ENCODE measurements at regions not wholly inside any gene's neighbourhood (a gene's known extent, or its start where the extent isn't known, plus 50 kb on each side); places are given as distances from the start of the nearest gene placed in this dataset.

GRCh38 chr10:128859738-128860386 lies 607.2 kb upstream of the MGMT start:
- H3K4me3 ChIP-seq (ENCODE audit: low read length), result no peak overlapping the region
- no peak overlapping the region for H2AFZ ChIP-seq (ENCODE audit: low read depth, low read length)
- H3K4me1 ChIP-seq (ENCODE audit: insufficient read depth, low read length), result no peaks in the 10 kb centered on the region
- no peaks in the 10 kb centered on the region for H3K9me3 ChIP-seq (ENCODE audit: low read length)
- no peaks in the 10 kb centered on the region for H3K27me3 ChIP-seq (ENCODE audit: insufficient read depth, low read length)
- H3K36me3 ChIP-seq (ENCODE audit: insufficient read depth, low read length), result no peaks in the 10 kb centered on the region

DNA sequence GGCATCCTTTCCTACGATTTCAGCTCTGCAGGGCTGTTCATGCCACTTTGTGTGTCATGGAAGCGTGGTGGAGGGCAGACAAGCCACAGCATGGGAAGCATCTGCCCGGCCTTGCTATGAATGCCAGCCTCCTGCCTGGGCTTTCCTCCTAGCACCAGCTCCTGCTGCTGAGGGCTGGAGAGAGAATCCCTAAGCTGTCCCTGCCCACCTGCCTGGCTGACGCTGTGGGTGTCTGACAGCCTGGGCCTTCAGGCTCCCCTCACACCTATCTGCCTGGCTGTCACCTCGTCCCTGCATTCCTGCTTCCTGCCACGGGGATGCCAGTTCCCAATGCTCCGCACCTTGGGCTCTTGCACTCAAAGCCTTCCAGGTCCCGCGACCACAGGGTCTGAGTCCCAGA lies 606.5 kb upstream of the MGMT start:
- H3K4me3 ChIP-seq (ENCODE audit: low read length), result no peak overlapping the region
- no peaks in the 10 kb centered on the region for H3K9me3 ChIP-seq (ENCODE audit: low read length)
- no peaks in the 10 kb centered on the region for H3K36me3 ChIP-seq (ENCODE audit: insufficient read depth, low read length)
- no peak overlapping the region for H2AFZ ChIP-seq (ENCODE audit: low read depth, low read length)
- peaks cover 1% of the 10 kb centered on the region for H3K4me1 ChIP-seq (ENCODE audit: insufficient read depth, low read length)
- H3K27me3 ChIP-seq (ENCODE audit: insufficient read depth, low read length), result no peaks in the 10 kb centered on the region

GRCh38 chr10:128861018-128861901 lies 605.8 kb upstream of the MGMT start:
- H3K9me3 ChIP-seq (ENCODE audit: low read length), result no peaks in the 10 kb centered on the region
- H3K4me1 ChIP-seq (ENCODE audit: insufficient read depth, low read length), result peaks cover 7% of the 10 kb centered on the region
- no peaks in the 10 kb centered on the region for H3K27me3 ChIP-seq (ENCODE audit: insufficient read depth, low read length)
- no peaks in the 10 kb centered on the region for H3K36me3 ChIP-seq (ENCODE audit: insufficient read depth, low read length)
- H3K4me3 ChIP-seq (ENCODE audit: low read length), result no peak overlapping the region
- H2AFZ ChIP-seq (ENCODE audit: low read depth, low read length), result no peak overlapping the region

DNA sequence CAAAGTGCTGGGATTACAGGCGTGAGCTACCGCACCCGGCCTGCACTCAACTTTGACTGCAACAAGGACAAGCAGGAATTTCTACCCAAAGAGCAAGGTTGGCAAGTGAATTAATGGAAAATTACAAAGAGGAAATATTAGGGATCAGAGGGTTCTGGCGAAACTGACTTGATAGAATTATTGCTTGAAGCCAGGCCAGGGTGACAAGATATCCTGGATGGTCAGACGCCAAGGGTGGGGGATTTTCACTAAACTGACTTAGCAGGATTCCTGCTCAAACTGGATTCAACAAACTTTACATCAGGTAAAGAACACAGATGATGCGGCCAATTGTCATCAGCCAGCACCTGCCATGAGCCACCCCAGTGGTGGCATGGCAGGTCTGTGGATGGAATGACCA lies 603.6 kb upstream of the MGMT start:
- Histone ChIP-seq H3K4me1 (ENCODE audit: insufficient read depth, low read length) (peaks cover 16% of the 10 kb centered on the region), H3K36me3 (ENCODE audit: insufficient read depth, low read length) (no peaks in the 10 kb centered on the region), H3K9me3 (ENCODE audit: low read length) (no peaks in the 10 kb centered on the region), H3K4me3 (ENCODE audit: low read length) (no peak overlapping the region), H2AFZ (ENCODE audit: low read depth, low read length) (no peak overlapping the region), H3K27me3 (ENCODE audit: insufficient read depth, low read length) (no peaks in the 10 kb centered on the region)

- Histone ChIP-seq H3K4me1 (ENCODE audit: insufficient read depth, low read length) (peaks cover 16% of the 10 kb centered on the region), H3K4me3 (ENCODE audit: low read length) (no peak overlapping the region), H3K27me3 (ENCODE audit: insufficient read depth, low read length) (no peaks in the 10 kb centered on the region), H3K36me3 (ENCODE audit: insufficient read depth, low read length) (no peaks in the 10 kb centered on the region), H3K9me3 (ENCODE audit: low read length) (no peaks in the 10 kb centered on the region), H2AFZ (ENCODE audit: low read depth, low read length) (no peak overlapping the region)
Observed at GRCh38 chr10:128863823-128864405, 603.1 kb upstream of the MGMT start.

DNA sequence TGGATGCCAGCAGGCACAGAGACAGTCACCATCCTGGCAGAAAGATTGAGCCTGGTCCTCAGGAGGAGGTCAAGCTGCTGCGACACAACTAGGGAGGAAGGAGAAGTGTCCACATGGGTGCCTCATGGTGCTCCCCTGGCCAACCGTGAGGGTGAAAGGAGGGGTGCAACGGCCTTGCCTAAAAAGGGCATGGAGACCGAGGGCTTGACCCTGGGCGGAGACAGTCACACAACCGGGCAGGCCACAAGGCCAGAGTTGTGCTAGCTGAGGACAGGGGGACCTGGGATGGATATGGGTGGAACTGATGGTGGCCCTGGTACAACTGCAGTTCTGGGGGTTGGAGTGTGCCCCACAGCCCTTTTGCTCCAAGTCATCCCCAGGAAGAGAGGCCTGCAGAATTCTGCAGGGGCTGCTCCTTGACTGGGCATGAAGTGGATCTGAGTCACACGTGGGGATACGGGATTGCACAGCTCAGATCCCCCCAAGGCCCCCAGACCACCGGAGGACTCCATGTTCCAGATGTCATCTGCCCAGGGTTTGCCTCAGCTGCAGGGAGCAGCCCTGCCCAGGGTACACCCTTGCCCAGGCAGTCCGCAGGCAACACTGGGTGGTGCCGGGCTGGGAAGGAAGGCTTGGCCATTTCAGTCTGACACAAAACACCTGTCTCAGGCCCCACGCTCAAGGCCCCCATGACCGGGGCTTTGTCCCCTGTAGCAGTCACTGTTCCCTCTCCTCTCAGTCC lies 602.3 kb upstream of the MGMT start:
- no peak overlapping the region for H3K4me3 ChIP-seq (ENCODE audit: low read length)
- H3K4me1 ChIP-seq (ENCODE audit: insufficient read depth, low read length), result peaks cover 16% of the 10 kb centered on the region

GRCh38 chr10:128865436-128866195 lies 601.4 kb upstream of the MGMT start:
- Histone ChIP-seq H3K36me3 (ENCODE audit: insufficient read depth, low read length) (no peaks in the 10 kb centered on the region), H3K9me3 (ENCODE audit: low read length) (no peaks in the 10 kb centered on the region), H3K27me3 (ENCODE audit: insufficient read depth, low read length) (no peaks in the 10 kb centered on the region), H3K4me1 (ENCODE audit: insufficient read depth, low read length) (peaks cover 16% of the 10 kb centered on the region), H2AFZ (ENCODE audit: low read depth, low read length) (no peak overlapping the region), H3K4me3 (ENCODE audit: low read length) (no peak overlapping the region)

More for the DNA sequence above, 602.3 kb upstream of the MGMT start:
- Histone ChIP-seq H3K27me3 (ENCODE audit: insufficient read depth, low read length) (no peaks in the 10 kb centered on the region), H3K36me3 (ENCODE audit: insufficient read depth, low read length) (no peaks in the 10 kb centered on the region), H2AFZ (ENCODE audit: low read depth, low read length) (no peak overlapping the region), H3K9me3 (ENCODE audit: low read length) (no peaks in the 10 kb centered on the region)

- Histone ChIP-seq H3K4me3 (ENCODE audit: low read length) (no peak overlapping the region), H3K4me1 (ENCODE audit: insufficient read depth, low read length) (peaks cover 16% of the 10 kb centered on the region), H2AFZ (ENCODE audit: low read depth, low read length) (no peak overlapping the region), H3K9me3 (ENCODE audit: low read length) (no peaks in the 10 kb centered on the region), H3K36me3 (ENCODE audit: insufficient read depth, low read length) (no peaks in the 10 kb centered on the region), H3K27me3 (ENCODE audit: insufficient read depth, low read length) (no peaks in the 10 kb centered on the region)
Observed at GRCh38 chr10:128866551-128866950, 600.5 kb upstream of the MGMT start.

- Histone ChIP-seq H3K4me3 (ENCODE audit: low read length) (no peak overlapping the region), H2AFZ (ENCODE audit: low read depth, low read length) (no peak overlapping the region), H3K27me3 (ENCODE audit: insufficient read depth, low read length) (no peaks in the 10 kb centered on the region), H3K9me3 (ENCODE audit: low read length) (no peaks in the 10 kb centered on the region), H3K36me3 (ENCODE audit: insufficient read depth, low read length) (no peaks in the 10 kb centered on the region), H3K4me1 (ENCODE audit: insufficient read depth, low read length) (peaks cover 16% of the 10 kb centered on the region)
Observed at GRCh38 chr10:128867210-128867609, 599.8 kb upstream of the MGMT start.

DNA sequence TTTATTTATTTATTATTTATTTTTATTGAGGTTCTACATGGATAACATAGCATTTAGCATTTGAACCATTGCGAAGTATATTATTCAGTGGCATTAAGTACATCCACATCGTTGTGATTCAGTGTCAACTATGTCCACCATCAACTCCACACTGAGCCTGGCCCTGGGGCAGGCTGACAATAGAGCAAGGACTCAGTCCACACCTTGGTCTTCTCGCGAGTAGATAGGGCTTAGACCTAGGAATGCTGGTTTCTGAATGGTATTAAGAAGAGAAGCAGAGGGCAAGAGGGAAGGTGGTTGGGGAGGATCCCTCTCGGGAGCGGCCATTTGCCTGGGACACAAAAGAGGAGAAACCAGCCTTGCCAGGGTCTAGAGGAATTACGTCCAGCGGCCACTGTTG lies 599.2 kb upstream of the MGMT start:
- Histone ChIP-seq H3K4me1 (ENCODE audit: insufficient read depth, low read length) (peaks cover 16% of the 10 kb centered on the region), H3K27me3 (ENCODE audit: insufficient read depth, low read length) (no peaks in the 10 kb centered on the region), H3K36me3 (ENCODE audit: insufficient read depth, low read length) (no peaks in the 10 kb centered on the region), H2AFZ (ENCODE audit: low read depth, low read length) (no peak overlapping the region), H3K4me3 (ENCODE audit: low read length) (no peak overlapping the region), H3K9me3 (ENCODE audit: low read length) (no peaks in the 10 kb centered on the region)

GRCh38 chr10:128868481-128868880 lies 598.6 kb upstream of the MGMT start:
- no peaks in the 10 kb centered on the region for H3K9me3 ChIP-seq (ENCODE audit: low read length)
- H3K36me3 ChIP-seq (ENCODE audit: insufficient read depth, low read length), result no peaks in the 10 kb centered on the region
- no peak overlapping the region for H2AFZ ChIP-seq (ENCODE audit: low read depth, low read length)
- no peak overlapping the region for H3K4me3 ChIP-seq (ENCODE audit: low read length)
- no peaks in the 10 kb centered on the region for H3K27me3 ChIP-seq (ENCODE audit: insufficient read depth, low read length)
- H3K4me1 ChIP-seq (ENCODE audit: insufficient read depth, low read length), result peaks cover 16% of the 10 kb centered on the region

DNA sequence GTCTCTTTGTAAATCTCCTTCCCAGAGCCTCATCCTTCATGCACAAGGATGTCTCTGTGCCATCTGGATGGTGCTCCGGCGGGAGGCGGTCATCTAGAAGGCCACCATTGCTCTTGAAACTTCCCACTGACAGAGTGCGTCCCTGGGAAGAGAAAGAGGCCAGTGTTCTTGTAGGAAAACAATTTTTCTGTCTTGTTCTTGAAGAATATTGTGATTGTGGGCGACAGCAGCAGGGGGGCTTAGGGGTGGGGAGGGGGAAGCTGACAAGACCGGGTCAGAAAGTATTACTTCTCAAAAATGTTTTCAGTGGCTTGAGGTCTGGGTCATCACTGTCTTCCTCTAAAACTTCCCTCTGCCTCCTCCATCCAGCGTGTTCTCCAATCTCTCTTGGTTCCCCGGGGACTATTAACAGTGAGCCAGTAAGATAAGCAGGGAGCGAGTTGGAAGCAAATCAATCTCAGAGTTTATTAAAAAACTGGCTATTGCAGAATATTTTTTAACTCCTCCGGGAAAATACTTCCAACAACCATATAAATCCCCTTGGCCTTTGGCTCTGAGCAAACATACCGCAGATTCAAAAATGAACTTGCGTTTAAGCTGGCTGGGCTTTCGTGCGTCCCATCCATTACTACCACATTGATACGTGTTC lies 597.8 kb upstream of the MGMT start:
- H3K36me3 ChIP-seq (ENCODE audit: insufficient read depth, low read length), result no peaks in the 10 kb centered on the region
- H3K9me3 ChIP-seq (ENCODE audit: low read length), result no peaks in the 10 kb centered on the region
- peaks cover 16% of the 10 kb centered on the region for H3K4me1 ChIP-seq (ENCODE audit: insufficient read depth, low read length)
- H2AFZ ChIP-seq (ENCODE audit: low read depth, low read length), result no peak overlapping the region
- H3K4me3 ChIP-seq (ENCODE audit: low read length), result no peak overlapping the region
- no peaks in the 10 kb centered on the region for H3K27me3 ChIP-seq (ENCODE audit: insufficient read depth, low read length)
